ENCODE measurements at regions not wholly inside any gene's neighbourhood (a gene's known extent, or its start where the extent isn't known, plus 50 kb on each side); places are given as distances from the start of the nearest gene placed in this dataset.

DNA sequence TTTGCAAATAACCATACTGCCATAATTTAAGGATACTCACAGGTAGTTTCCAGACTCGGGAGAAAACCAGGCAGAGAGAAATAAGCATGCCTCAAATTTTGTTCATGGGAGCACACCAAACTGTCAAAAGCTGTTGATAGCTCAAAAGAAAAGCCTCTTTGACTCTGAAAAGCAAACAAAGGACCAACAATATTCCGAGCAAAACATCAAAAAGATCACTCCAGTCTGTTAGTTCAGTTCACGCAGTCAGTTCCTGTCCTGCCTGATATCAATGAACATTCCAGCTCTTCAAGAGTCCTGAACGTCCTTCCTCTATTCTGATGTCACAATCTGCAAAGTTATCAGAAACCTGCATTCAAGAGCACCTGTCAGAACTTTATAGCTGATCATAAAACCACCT, 78.7 kb downstream of the RRM2 start:
- no peak for DNase-seq (ENCODE audit: low read depth)

DNA sequence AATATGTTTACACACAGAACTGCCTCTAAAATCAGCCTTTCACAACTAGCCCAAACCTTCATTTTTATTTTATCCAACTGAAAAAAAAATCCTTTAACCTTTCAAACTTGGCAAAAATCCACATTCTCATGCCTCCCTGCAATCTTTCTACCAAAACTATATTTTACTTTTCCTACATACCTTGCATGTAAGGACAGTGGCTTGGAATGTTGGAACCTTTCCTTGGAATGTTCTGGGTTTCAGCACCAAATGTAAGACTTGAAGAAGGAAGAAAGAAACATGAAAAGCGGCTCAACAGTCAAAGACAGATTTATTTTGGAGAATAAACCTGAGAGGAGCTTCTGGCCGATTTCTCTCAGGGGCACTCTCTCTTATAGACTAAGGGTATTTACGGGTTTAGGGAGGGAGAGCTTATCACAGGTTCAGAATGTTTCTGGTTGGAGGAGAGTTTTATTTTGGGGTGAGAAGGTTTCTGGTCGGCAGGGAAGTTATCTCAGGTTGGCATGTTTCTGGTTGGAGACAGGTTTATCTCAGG, 79.7 kb downstream of the RRM2 start:
- no peak for DNase-seq (ENCODE audit: low read depth)

DNA sequence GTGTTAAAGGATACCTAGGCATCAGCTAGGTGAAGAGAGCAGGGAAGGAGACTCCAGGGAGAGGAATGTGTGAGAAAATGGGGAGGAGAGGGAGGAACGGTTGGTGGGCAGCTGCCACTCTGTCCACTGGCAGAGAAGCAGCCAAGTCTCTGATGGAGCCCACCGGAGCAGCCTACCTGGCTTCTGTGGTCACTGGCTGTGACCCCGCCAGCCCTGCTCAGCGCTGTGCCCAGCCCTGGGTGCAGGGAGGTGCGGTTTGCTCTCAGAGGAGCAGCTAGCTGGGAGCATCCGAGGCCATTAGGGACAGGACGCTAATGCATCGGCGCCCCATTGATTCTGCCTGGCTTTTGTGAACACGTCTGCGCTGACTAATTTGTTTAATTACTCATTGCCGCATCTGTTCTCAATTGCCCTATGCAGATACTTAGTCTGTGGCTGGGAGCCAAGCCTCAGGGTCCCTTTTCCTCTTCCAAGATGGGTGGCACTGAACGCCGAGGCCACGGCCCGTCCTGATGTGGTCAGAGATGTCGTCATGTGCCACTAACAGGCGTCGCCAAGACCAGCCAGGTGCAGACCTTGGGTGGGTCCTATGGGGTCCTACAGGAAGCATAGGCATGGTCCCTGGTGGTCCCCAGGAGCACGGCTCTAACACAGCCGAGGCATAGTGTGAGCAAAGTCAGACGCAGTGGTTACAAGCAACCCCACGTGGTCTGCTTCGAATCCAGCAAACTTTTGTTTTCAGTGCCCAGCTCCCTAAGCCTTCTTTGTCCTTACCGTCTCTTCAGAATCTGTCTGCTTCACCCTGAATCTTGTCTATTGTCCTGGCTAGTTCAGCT, 82.0 kb downstream of the RRM2 start:
- no peak for DNase-seq (ENCODE audit: low read depth)

DNA sequence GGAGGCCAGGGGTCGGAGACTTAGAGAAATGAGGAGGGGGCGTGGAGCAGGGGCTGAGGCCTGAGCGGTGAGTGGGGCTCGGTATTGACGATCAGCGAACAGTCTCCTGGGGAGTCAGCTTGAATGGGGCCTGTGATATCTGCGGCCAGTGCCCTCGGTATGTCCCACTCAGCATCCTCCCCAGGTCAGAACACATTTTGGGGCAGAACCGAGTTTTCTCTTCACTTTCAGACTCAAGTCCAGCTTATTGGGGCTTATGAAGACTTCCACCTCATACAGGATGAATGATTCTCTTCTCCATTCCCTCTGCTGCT, 82.6 kb downstream of the RRM2 start:
- no peak for DNase-seq (ENCODE audit: low read depth)

DNA sequence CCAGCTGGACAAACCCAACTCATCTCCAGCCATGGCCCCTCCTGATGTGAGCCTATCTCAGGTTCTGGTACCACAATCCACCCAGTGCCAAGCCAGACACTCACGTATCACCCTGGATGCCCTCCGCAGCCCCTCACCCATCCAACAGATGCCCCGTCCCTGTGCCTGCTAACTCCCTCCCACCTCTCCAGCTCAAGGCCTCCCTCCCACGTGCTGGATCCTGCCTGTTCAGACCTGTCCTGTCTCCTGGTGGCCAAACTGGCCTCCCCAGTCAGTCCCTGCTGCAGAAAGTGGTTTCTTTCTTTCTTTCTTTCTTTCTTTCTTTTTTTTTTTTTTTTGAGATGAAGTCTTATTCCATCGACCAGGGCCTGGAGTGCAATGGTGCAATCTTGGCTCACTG, 86.2 kb downstream of the RRM2 start:
- DNase-seq (ENCODE audit: low read depth): no peak

DNA sequence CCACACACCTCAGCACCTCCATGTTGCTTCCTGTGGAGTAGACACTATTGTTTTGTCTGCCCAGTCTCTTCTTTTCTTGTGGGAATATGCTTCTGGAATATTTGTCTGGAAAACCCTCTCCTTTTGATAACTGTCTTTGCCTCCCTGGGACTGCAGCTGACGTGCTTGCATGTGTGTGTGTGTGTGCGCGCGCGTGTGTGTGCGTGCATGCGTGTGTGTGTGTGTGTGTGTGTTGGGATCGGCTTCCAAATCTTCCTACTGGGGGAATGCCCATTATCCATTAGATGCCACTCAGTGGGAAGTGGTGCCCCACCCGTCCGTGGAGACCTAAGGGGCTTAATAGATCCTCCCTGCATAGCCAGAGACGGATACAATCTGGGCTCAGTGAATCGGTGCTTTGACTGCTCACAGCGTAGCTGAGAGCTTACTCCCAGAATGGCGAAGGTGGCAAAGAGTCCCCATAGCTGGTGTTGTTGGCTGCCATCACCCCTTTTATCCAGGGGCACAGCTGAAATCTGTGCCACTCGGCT, 86.9 kb downstream of the RRM2 start:
- DNase-seq (ENCODE audit: low read depth): no peak

DNA sequence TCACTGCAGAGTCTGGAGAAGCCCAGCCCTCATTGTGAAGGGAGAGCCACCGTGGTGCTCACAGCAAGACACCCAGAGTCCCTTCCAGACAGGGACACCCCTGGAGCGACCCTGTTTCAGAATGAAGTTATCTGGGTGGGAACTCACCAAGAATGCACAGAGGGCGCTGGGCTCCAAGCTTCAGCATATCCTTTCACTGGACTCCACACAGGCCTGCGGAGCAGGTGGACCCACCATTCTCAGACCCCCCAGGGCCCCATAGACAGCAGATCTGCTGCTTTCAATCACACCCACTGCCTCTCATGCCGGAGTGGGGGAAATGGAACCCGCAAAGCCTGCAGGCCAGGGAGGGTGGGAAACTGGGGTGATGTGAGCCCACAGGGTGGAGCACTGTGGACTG, 87.8 kb downstream of the RRM2 start:
- no peak for DNase-seq (ENCODE audit: low read depth)

DNA sequence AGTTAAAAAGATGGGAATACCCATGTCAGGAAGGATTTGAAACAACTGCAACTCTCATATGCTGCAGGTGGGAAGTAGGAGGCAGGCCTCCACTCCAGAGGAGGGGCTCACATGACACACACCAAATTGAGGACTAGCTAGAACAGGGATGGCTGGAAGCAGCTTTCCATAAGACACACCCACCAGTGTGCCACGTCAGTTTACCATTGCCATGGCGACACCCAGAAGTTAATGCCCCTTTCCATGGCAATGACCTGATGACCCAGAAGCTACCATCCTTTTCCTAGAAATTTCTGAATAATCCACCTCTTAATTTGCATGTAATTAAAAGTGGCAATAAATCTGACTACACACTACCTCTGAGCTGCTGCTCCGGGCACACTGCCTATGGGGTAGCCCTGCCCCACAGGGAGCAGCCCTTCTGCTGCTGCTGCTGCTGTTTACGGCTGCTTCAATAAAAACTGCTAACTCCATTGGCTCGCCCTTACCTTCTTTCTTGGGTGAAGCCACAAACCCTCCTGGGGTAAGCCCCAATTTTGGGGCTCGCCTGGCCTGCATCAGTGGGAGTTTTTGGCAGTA, 89.4 kb downstream of the RRM2 start:
- DNase-seq (ENCODE audit: low read depth): no peak

DNA sequence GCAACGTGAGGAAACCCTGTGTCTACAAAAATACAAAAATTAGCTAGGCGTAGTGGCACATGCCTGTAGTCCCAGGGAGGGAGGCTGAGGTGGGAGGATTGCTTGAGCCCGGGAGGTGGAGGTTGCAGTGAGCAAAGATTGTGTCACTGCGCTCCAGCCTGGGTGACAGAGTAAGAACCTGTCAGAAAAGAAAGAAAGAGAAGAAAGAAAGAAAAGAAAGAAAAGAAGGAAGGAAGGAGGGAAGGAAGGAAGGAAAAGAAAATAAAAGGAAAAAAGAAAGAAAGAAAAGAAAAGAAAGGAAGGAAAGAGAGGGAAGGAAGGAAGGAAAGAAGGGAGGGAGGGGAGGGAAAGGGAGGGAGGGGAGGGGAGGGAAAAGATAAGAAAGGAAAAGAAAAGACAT, 89.9 kb upstream of the HPCAL1 start:
- no peak for DNase-seq (ENCODE audit: low read depth)

DNA sequence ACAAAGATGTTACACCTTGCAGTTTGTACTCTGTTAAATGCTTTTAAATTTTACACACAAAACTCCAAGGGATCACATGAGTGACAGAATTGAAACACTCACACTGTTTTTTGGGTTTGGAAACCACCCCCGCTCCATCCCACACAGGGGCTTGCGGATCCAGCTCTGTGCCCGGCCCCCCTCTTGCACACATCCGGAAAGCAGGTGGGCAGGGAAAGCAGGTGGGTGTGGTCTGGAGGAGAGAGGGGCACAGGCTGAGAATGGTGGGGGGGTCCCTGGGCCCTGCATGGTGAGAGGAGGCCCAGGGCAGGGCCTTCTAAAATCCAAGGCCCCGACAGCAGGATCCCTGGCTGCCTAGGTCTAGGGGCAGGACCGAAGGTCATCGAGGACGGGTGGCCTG, 88.5 kb upstream of the HPCAL1 start:
- no peak for DNase-seq (ENCODE audit: low read depth)

DNA sequence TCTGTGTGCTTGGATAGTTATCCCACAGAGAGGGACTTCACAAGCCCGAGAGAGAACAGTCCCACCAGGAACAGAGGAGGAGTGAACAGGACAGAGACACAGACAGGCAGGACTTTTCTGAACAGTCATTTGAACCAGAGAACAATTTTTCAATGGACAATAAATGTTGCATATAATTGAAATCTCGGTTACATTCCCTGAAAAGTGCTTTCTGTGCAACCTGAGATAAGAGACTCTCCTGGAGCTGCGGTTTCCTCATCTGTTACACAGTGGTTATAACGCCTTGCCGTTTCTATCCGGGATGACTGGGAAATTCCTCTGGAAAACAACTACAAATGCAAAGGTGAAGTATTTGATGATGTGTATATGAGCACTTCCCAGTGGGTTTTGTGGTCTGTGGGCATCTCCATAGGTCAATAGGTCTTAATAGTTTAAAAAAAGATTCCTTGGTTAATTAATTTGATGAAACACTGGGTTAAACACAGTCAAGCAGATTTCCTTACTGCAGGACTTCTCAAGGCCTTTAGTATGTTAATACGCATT, 87.2 kb upstream of the HPCAL1 start:
- no peak for DNase-seq (ENCODE audit: low read depth)

DNA sequence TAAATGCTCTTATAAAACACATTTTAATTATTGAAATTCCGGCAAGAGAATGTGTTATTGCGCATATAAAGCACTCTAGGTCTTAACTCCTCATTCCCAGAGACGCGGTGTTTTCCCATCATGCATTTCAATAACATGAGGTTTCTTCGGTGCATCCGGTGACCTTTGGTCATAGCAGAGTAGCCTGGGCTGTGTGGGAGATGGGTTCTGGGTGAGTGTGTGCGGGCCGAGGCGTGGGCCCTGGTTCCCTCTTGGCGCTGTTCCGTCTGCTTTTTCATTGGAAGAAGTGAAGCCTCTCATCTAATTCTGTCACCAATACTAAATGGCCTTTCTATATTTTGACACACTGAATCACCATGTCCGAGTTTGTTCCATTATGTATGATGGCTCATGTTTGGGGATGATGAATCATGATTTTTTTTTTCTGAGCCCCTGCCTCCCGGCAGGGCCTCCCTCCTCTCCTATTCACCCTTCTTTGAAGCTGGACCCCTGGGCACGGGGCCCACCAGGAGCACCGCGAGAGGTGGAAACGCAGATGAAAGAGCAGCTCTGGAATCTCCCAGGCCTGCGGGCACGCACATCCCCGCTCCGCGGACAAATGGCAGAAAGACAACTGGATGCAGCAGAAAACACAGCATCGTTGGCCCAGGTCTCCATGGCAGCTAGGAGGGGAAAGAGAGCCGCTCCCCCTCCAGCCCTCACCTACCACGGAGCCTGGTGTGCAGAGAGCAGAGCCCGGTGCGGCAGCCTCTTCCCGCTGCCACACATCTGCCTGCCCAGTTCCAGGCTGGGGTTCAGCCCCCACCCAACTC, 85.8 kb upstream of the HPCAL1 start:
- no peak for DNase-seq (ENCODE audit: low read depth)

DNA sequence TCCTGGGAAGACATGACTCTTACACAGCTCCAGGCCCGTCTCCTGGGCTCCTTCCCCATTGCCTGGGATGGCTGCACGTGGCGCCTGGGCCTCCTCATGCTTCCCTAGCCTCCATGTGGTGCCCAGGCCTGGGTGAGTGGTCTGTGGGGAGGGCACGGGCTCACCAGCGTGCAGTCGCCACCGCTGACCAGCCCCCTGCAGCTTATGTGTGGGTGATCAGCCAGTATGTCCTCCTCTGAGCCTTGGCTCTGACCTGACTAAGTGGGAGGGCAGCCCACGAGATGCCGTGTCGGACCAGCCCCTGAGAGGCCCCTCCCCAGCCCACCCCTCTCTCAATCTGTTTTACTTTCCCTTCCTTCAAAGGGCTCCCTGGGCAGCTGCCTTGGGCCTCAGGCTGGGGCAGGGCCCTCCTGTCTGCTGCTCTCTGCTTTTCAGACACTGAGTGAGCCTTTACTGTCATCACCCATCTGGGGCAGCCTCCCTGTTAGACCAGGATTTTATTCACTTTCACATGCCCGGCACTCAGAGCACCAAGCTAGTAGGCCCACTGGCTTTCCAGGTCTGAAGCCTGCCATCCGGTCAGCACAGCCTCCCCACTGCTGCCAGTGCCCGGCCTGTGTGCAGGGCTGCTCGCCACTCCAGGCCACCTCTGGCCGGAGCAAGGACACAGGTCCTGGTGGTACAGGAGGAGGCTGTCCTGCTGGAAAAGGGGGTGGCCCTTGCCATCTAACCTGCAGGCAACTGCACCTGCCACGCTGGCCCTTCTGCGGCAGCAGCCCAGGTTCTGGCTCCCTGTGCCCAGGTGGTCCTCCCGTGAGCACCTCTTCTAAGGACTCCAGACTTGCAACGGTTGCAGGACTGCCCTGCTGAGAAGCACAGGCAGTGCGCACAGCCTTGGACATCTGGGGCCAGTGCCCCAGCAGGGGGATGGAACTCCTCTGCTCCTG, 84.9 kb upstream of the HPCAL1 start:
- DNase-seq (ENCODE audit: low read depth): no peak

DNA sequence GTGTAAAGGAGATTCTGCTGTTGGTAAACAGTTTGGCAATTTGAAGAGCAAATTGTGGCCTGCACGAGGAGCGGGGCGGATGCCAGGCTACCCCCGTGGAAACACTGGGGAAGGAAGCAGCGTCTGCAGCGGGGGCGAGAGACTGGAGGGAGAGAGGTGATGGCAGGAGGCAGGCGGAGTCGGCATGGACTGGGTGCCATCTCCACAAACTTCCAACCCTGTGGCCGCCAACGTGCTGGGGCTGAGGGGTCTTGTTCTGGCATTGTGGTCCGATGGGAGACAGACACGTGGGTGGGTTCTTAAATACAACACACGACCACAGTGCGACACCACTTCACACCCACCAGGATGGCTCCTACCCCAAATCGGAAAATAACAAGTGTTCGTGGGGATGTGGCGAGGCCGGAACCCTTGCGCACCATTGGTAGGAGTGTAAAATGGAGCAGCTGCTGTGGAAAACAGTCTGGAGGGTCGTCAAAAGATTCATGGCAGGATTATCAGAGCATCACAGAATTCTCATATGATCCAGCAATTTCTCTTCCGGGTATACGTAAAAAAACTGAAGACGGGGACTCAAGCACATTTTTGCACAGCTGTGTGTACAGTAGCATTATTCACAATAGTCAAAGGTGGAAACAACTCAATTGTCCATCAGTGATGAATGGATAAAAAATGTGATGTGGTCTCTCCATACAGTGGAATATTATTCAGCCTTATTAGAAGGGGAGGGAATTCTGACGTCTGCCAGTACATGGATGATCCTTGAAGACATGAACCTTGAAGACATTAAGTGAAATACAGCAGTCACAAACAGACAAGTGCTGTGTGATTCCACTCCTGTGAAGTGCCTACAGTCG, 82.4 kb upstream of the HPCAL1 start:
- DNase-seq (ENCODE audit: low read depth): no peak

DNA sequence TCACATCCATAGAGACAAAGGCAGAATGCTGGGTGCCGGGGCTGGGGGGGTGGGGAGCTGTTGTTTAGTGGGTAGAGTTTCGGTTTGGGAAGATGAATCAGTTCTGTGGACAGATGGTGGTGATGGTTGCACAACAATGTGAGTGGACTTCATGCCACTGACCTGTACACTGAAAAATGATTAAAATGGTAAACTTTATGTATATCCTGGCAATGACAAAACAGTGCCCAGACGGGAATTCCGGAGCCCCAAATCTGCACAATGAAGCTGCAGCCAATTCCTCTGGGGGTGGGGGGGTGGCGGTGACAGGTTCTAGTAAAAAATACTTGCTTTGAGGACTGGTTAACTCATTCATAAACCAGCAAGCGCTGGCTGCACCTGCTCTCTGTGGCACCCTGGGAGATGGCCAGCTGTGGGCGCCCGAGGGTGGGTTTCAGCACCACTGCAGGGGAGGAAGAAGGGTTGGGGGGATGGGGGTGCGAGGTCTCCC, 81.8 kb upstream of the HPCAL1 start:
- peak; percentile 39 for DNase-seq (ENCODE audit: low read depth)

DNA sequence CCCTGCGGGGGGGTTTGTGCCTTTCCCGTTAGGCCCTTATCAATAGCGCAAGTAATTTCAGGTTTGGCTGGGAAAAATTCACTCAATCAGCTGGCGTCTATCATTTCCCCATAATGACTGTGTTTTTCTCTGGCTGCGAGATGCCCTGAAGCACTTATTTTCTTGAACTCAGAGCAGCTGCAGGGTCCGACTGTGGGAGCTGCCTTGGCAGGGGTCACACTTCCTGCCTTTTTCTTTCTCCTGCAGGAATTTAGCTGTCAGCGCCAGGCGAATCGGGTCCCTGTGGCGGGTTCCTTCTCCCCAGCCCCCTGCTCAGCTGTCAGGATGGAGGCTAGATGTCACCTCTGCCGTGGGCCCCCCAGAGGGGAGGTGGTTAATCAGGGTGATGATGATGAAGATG, 81.3 kb upstream of the HPCAL1 start:
- no peak for DNase-seq (ENCODE audit: low read depth)

DNA sequence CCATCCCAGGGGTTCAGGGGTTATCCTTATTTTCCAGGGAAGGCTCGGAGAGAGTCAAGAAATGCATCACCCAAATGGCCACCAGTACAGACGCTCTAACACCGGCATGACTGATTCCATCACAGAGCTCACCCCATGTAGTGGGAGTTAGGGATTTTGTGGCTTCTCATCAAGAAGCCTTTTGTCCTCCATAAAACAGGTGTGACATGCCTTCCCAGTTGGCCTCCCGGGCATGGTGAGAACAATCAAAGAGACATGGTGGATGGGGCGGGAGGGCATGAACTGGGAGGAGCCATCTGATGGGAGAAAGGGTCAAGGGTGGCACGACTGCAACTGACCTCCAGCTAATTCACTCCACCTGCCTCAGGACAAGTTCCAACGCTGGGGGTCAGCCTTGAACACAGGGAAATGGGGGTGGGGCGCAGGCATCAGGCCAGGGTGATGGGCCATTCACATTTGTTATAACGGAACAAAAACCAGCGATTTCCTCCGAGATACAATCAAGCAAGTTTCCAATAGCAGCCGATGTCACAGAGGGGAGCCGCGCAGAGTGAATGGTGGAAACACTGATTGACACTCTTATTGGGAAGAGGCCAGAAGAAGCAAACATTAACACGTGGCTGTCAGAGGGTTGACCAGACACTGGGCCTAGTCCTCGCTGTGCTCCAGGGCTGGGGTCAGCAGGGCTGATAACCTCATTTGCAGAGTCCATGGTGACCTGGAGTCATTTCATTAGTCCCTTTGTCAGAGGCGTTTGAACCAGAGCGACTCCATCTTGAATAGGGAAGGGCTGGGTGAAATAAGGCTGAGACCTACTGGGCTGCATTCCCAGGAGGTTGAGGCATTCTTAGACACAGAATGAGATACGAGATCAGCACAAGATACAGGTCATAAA, 80.5 kb upstream of the HPCAL1 start:
- no peak for DNase-seq (ENCODE audit: low read depth)

DNA sequence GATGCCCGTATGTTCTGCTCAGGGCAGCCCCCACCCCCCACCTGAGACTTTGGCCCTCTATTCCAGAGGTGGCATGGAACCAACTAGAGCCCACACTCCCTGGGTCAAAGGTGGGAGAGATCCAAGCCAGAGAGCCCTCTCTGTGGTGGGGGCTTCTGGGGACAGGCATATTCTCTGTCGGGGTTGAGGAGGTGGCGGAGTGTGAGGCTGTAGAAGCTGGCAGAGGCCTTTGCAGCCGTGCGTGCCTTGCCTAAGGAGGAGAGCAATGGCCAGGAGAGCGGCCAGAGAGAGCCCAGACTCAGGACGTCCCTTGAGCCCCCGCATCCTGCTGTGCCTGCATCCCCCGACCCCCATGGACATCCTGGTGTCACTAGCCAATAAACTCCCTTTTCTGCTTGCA, 79.2 kb upstream of the HPCAL1 start:
- no peak for DNase-seq (ENCODE audit: low read depth)
